Heart left ventricle (tissue), 16 donors: ENCODE measurements at regions not wholly inside any gene's neighbourhood (a gene's known extent, or its start where the extent isn't known, plus 50 kb on each side); places are given as distances from the start of the nearest gene placed in this dataset.

Experiments used
- ATAC-seq, 4 donors: fragments of 200-7000 bp; cut with Tn5 transposase; one replicate each; pipeline ENCODE4 v1.9.1; 2020 to 2022; ENCODE audit warnings: moderate library complexity in 4 of 4, mild to moderate bottlenecking in 3 of 4, moderate number of reproducible peaks in 1 of 4
- DNase-seq, 5 donors: peaks; one replicate each; pipeline ENCODE4 v3.0.0-alpha.2; 2020
- H3K27ac ChIP-seq, 12 donors: fragments of 200-600 bp; sonication (generic) in 4 of 12; one replicate each; pipeline versions ENCODE4 v1.5.0 to v1.8.0; 2016 to 2022; ENCODE audit warnings: mild to moderate bottlenecking in 2 of 12
- H3K27me3 ChIP-seq, 9 donors: fragments of 200-600 bp; sonication (generic) in 2 of 9; one replicate each; pipeline versions ENCODE4 v1.5.1 to v1.8.0; 2016 to 2022; ENCODE audit warnings: mild to moderate bottlenecking in 3 of 9
- H3K36me3 ChIP-seq, 9 donors: fragments of 200-600 bp; sonication (generic) in 2 of 9; one replicate each; pipeline versions ENCODE4 v1.5.0 to v1.8.0; 2018 to 2022; ENCODE audit warnings: mild to moderate bottlenecking in 2 of 9
- H3K4me1 ChIP-seq, 12 donors: fragments of 200-600 bp; sonication (generic) in 4 of 12; one replicate each; pipeline versions ENCODE4 v1.5.0 to v1.8.0; 2016 to 2022; ENCODE audit warnings: mild to moderate bottlenecking in 3 of 12
- H3K4me3 ChIP-seq, 12 donors: fragments of 200-600 bp; sonication (generic) in 4 of 12; one replicate each; pipeline versions ENCODE4 v1.5.0 to v1.8.0; 2017 to 2022; ENCODE audit warnings: mild to moderate bottlenecking in 9 of 12, moderate library complexity in 4 of 12
- H3K9me3 ChIP-seq, 12 donors: fragments of 200-600 bp; sonication (generic) in 4 of 12; one replicate each; pipeline versions ENCODE4 v1.5.0 to v1.8.0; 2016 to 2022; ENCODE audit warnings: mild to moderate bottlenecking in 1 of 12
- CTCF ChIP-seq, 12 donors: fragments of 200-600 bp; sonication (generic) in 4 of 12; IDR thresholded peaks; one replicate each; pipeline versions ENCODE4 v1.5.0 to v1.8.0; 2018 to 2022; ENCODE audit warnings: antibody characterized with exemption in 12 of 12, mild to moderate bottlenecking in 5 of 12
- POLR2A ChIP-seq, 2 donors: fragments of 450-650 bp; IDR thresholded peaks; one replicate each; pipeline ENCODE4 v1.6.1; 2017; ENCODE audit warnings: antibody characterized with exemption in 2 of 2, mild to moderate bottlenecking in 2 of 2, moderate library complexity in 2 of 2
- WGBS, 4 donors: extraction: QIAGEN DNeasy Blood & Tissue Kit in 2 of 4; methylation state at CpG; one replicate each; pipeline versions ENCODE4 v1.1.5 to v1.1.7; 2013 to 2018; 5-methylcytosine and 5-hydroxymethylcytosine counted together
- intact Hi-C, 10 donors: fragments of 100-400 bp; cut with DNase I; formaldehyde crosslinking; loops; one replicate each; pipeline versions ENCODE4 v1.11.1 to v1.14.2; 2022
- donor health status: ischemic (EF 13 %, LVEDD 7.1; RV severe dilation, severe dysfunction).
- donor health status: healthy with polysubstance abuse.
- donor health status: DM: no; HTN: yes; CAD: no.
- donor health status: DM: no; HTN: no; CAD: no.
- donor health status: ischemic (EF 25% LVEDD 6.9; RV normal size, moderate dysfunction).
- donor health status: ischemic (EF 25% LVEDD 5.7; RV mildly dilated, moderate dysfunction).
- donor health status: healthy.
- donor health status: DM: yes; HTN: yes; CAD: no.
- donor health status: ischemic (EF 35%, LVEDD 5.7; RV mildly dilated, moderate dysfunction).
- donor health status: nonischemic (EF 11% LVEDD 7.7; RV severe dilation, severe dysfunction).
- donor health status: DM: yes; HTN: yes; CAD: no.
- donor health status: PGD.
- donor health status: ischemic (EF 29% LVEDD 5.4; RV normal size, mild dysfunction).
- donor health status: nonischemic (EF 23%, LVEDD 6.1; RV moderate dilation, normal function).

- Histone ChIP-seq H3K27me3 (no peaks in the 10 kb centered on the region), H3K27ac (no peak overlapping the region), H3K4me1 (peaks cover 0 to 4% (median 0%) of the 10 kb centered on the region in 12 donors), H3K36me3 (no peaks in the 10 kb centered on the region), H3K9me3 (no peaks in the 10 kb centered on the region), H3K4me3 (no peak overlapping the region)
- ATAC-seq, result no peak
- 91 to 98% (median 96%) methylated on average over 4 of the region's 4 CpGs for WGBS, 4 donors
- no peak for TF ChIP-seq CTCF (IDR thresholded peaks at IDR 0.05)
- intact Hi-C loops, result no loop called here
- DNase-seq, result no peak
Observed at GRCh38 chr4:4656977-4657376, 115.1 kb upstream of the STX18 start.

- no peak overlapping the region for H3K27ac ChIP-seq
- no peaks in the 10 kb centered on the region for H3K27me3 ChIP-seq
- WGBS, 4 donors, result 93 to 97% (median 96%) methylated on average over 4 of the region's 4 CpGs
- TF ChIP-seq POLR2A (IDR thresholded peaks at IDR 0.05) (no peak), CTCF (IDR thresholded peaks at IDR 0.05) (no peak)
- no peak overlapping the region for H3K4me3 ChIP-seq
- peaks cover 0 to 4% (median 0%) of the 10 kb centered on the region in 12 donors for H3K4me1 ChIP-seq
- ATAC-seq (no peak), DNase-seq (no peak)
- H3K9me3 ChIP-seq, result no peaks in the 10 kb centered on the region
- intact Hi-C loops, result no loop called here
- no peaks in the 10 kb centered on the region for H3K36me3 ChIP-seq
Observed at GRCh38 chr4:4655901-4656300, 114.1 kb upstream of the STX18 start.

- DNase-seq (no peak), ATAC-seq (no peak)
- Histone ChIP-seq H3K4me3 (no peak overlapping the region), H3K9me3 (no peaks in the 10 kb centered on the region), H3K4me1 (peaks cover 0 to 3% (median 0%) of the 10 kb centered on the region in 12 donors), H3K27me3 (no peaks in the 10 kb centered on the region), H3K36me3 (no peaks in the 10 kb centered on the region), H3K27ac (no peak overlapping the region)
- intact Hi-C loops, result no loop called here
- TF ChIP-seq CTCF (IDR thresholded peaks at IDR 0.05) (no peak), POLR2A (IDR thresholded peaks at IDR 0.05) (no peak)
- WGBS, 4 donors, result 68 to 86% (median 80%) methylated on average over 2 of the region's 2 CpGs
Observed at GRCh38 chr4:4655011-4655410, 113.2 kb upstream of the STX18 start.

- Histone ChIP-seq H3K36me3 (no peaks in the 10 kb centered on the region), H3K4me3 (no peak overlapping the region), H3K27me3 (no peaks in the 10 kb centered on the region), H3K4me1 (no peaks in the 10 kb centered on the region), H3K27ac (no peak overlapping the region), H3K9me3 (peaks cover 0 to 2% (median 0%) of the 10 kb centered on the region in 12 donors)
- DNase-seq, result peak in 2 of 5 donors; percentile 23 to 43
- no peak for ATAC-seq
- WGBS, 4 donors, result 71 to 84% (median 75%) methylated on average over 12 of the region's 12 CpGs
- TF ChIP-seq POLR2A (IDR thresholded peaks at IDR 0.05), result no peak
- TF ChIP-seq CTCF (IDR thresholded peaks at IDR 0.05), result no peak
- intact Hi-C loops, result no loop called here
Observed at GRCh38 chr4:4651811-4652755, 110.2 kb upstream of the STX18 start.
